CD4-positive, alpha-beta T cell (primary cell): ENCODE measurements at regions not wholly inside any gene's neighbourhood (a gene's known extent, or its start where the extent isn't known, plus 50 kb on each side); places are given as distances from the start of the nearest gene placed in this dataset.

Experiments
- ATAC-seq: fragments of 200-7000 bp; cut with Tn5 transposase; one replicate; pipeline ENCODE4 v1.10.0; 2022; ENCODE audit warnings: mild to moderate bottlenecking; ENCODE audit not compliant: poor library complexity
- CTCF ChIA-PET: fragments of 350-600 bp; sonication (Branson Sonifier 250); formaldehyde crosslinking; loops from one replicate; lab custom pipeline; 2021; ENCODE audit warnings: antibody characterized with exemption, inconsistent platforms; lab: Charles Lee
- POLR2A ChIA-PET: fragments of 350-600 bp; sonication (Branson Sonifier 250); formaldehyde crosslinking; loops from one replicate; lab custom pipeline; 2021; ENCODE audit warnings: antibody characterized with exemption, inconsistent platforms; lab: Charles Lee
- DNase-seq, 14 experiments: peaks; one replicate each; pipeline ENCODE4 v3.0.0-alpha.2; 2013 to 2020; ENCODE audit warnings: mixed read lengths in 2 of 14
- H3K27ac ChIP-seq, 2 donors: one replicate each; pipeline versions ENCODE4 v1.5.1 to v1.7.0; 2013; ENCODE audit warnings: low read length in 2 of 2, low read depth in 1 of 2, mild to moderate bottlenecking in 1 of 2
- H3K27me3 ChIP-seq, 2 experiments: 1 replicate in 1 of 2; 2 replicates in 1 of 2; pipeline versions ENCODE4 v1.6.1 to v1.7.0; 2013; ENCODE audit warnings: low read length in 2 of 2, control low read depth in 1 of 2, mild to moderate bottlenecking in 1 of 2, moderate library complexity in 1 of 2; ENCODE audit not compliant: insufficient read depth in 2 of 2, control insufficient read depth in 1 of 2
- H3K36me3 ChIP-seq: one replicate; pipeline ENCODE4 v1.6.1; 2013; ENCODE audit warnings: low read length, control low read depth; ENCODE audit not compliant: insufficient read depth
- H3K4me1 ChIP-seq: one replicate; pipeline ENCODE4 v1.6.1; 2013; ENCODE audit warnings: low read length, control low read depth; ENCODE audit not compliant: insufficient read depth
- H3K4me3 ChIP-seq: one replicate; pipeline ENCODE4 v1.5.1; 2013; ENCODE audit warnings: mild to moderate bottlenecking, low read length, moderate library complexity
- H3K9me3 ChIP-seq, 2 experiments: 1 replicate in 1 of 2; 2 replicates in 1 of 2; pipeline versions ENCODE4 v1.6.1 to v1.7.0; 2013; ENCODE audit warnings: low read length in 2 of 2, mild to moderate bottlenecking in 2 of 2, control low read depth in 1 of 2, moderate library complexity in 1 of 2; ENCODE audit not compliant: control insufficient read depth in 1 of 2, insufficient read depth in 1 of 2
- H3K27ac Mint-ChIP-seq: one replicate; pipeline ENCODE4 v1.8.0; 2020; ENCODE audit warnings: mixed read lengths
- H3K27me3 Mint-ChIP-seq: one replicate; pipeline ENCODE4 v1.8.0; 2021; ENCODE audit warnings: mixed read lengths
- H3K36me3 Mint-ChIP-seq: one replicate; pipeline ENCODE4 v1.8.0; 2021; ENCODE audit warnings: low read depth, mixed read lengths
- H3K4me1 Mint-ChIP-seq: one replicate; pipeline ENCODE4 v1.8.0; 2021; ENCODE audit warnings: low read depth, mixed read lengths
- H3K4me3 Mint-ChIP-seq: one replicate; pipeline ENCODE4 v1.8.0; 2020; ENCODE audit warnings: mild to moderate bottlenecking, mixed read lengths
- H3K9me3 Mint-ChIP-seq: one replicate; pipeline ENCODE4 v1.8.0; 2020; ENCODE audit warnings: mixed read lengths
- intact Hi-C, 2 experiments: fragments of 100-400 bp; cut with DNase I in 1 of 2; cut with micrococcal nuclease in 1 of 2; formaldehyde crosslinking; loops; one replicate each; pipeline versions ENCODE4 v1.15.1 to v1.9.0; 2023 to 2025; cut with DNase I, micrococcal nuclease
- TF ChIP-seq, protein P1 (sequence below): fragments of 200-600 bp; IDR thresholded peaks from one replicate; pipeline ENCODE4 v1.8.0; 2022; ENCODE audit warnings: antibody characterized with exemption, mild to moderate bottlenecking

DNA sequence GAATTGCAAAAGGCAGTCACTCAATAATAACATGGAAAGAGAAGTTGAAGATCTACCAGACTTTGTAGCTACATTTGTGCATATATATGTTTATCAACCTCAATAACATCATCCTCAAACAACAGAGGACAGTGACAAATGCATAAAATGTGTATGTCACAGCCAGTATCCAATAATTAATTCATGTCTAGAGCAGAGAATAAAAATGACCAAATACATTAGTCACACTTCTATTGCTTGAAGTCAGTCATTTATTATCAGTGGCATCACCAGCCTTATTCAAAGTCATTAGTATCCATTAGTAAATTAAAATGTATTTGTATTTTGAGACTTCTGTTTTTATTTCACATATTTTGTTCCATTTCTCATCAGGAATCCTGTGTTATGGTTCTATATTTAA lies 852.8 kb downstream of the XPNPEP1 start:
- H3K27ac ChIP-seq, result no peak overlapping the region
- H3K27ac Mint-ChIP-seq, result no peak overlapping the region
- H3K9me3 Mint-ChIP-seq, result peaks cover 2% of the 10 kb centered on the region
- intact Hi-C loops, result no loop called here
- TF ChIP-seq, protein P1, sequence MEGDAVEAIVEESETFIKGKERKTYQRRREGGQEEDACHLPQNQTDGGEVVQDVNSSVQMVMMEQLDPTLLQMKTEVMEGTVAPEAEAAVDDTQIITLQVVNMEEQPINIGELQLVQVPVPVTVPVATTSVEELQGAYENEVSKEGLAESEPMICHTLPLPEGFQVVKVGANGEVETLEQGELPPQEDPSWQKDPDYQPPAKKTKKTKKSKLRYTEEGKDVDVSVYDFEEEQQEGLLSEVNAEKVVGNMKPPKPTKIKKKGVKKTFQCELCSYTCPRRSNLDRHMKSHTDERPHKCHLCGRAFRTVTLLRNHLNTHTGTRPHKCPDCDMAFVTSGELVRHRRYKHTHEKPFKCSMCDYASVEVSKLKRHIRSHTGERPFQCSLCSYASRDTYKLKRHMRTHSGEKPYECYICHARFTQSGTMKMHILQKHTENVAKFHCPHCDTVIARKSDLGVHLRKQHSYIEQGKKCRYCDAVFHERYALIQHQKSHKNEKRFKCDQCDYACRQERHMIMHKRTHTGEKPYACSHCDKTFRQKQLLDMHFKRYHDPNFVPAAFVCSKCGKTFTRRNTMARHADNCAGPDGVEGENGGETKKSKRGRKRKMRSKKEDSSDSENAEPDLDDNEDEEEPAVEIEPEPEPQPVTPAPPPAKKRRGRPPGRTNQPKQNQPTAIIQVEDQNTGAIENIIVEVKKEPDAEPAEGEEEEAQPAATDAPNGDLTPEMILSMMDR, result no peak
- H3K4me3 ChIP-seq, result no peak overlapping the region
- H3K36me3 Mint-ChIP-seq, result no peaks in the 10 kb centered on the region
- no peaks in the 10 kb centered on the region for H3K36me3 ChIP-seq
- H3K4me3 Mint-ChIP-seq, result no peak overlapping the region
- no peaks in the 10 kb centered on the region for H3K4me1 Mint-ChIP-seq
- no peak for DNase-seq
- POLR2A ChIA-PET, result no interaction called here
- no peaks in the 10 kb centered on the region for H3K27me3 Mint-ChIP-seq
- H3K9me3 ChIP-seq, result no peaks in the 10 kb centered on the region
- H3K4me1 ChIP-seq, result no peaks in the 10 kb centered on the region
- CTCF ChIA-PET, result no interaction called here
- no peak for ATAC-seq
- H3K27me3 ChIP-seq, result no peaks in the 10 kb centered on the region

DNA sequence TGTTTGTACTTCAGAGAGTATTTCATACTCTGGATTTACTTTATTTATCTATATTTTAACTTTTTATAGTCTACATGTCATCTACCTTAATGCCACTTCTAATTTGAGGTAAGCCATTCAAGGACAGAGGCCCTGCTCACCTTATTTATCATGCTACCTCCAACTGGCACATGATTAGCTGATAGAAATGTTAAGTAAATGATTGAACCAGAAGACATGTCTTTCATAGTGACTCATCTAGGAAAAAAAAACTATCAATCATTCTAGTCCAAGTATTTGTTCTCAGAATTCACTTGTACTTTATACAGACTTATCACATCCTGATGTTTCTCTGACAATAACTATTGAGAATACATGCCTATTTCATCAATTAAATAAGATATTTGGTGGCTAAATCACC lies 856.3 kb downstream of the XPNPEP1 start:
- Mint-ChIP-seq H3K27me3 (no peaks in the 10 kb centered on the region), H3K27ac (no peak overlapping the region), H3K4me1 (no peaks in the 10 kb centered on the region), H3K4me3 (no peak overlapping the region), H3K36me3 (no peaks in the 10 kb centered on the region), H3K9me3 (no peaks in the 10 kb centered on the region)
- no peak overlapping the region for H3K4me3 ChIP-seq
- ChIA-PET CTCF (no interaction called here), POLR2A (no interaction called here)
- ATAC-seq, result no peak
- no peaks in the 10 kb centered on the region for H3K36me3 ChIP-seq
- TF ChIP-seq, protein P1, result no peak
- peaks cover 0 to 6% of the 10 kb centered on the region in 2 experiments for H3K9me3 ChIP-seq
- no peak for DNase-seq
- no peaks in the 10 kb centered on the region for H3K4me1 ChIP-seq
- H3K27me3 ChIP-seq, result no peaks in the 10 kb centered on the region
- H3K27ac ChIP-seq, result no peak overlapping the region
- intact Hi-C loops, result no loop called here

DNA sequence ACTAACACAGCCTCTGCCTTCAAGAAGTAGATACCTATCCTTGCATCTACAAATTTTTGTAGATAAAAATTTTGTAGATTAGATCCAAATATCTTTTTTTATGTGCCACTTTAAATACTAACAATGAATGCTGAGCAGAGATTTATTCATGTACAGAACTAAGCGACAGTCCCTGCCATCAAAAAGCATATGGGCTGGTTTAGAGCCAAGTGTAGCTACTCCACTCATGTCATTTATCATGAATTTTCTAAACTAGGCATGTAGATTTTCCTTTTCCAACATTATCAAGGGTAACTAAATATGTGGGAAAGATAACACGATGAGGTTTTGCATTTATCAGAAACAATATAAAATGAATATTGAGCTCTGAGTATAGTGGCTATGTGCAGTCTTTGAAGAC lies 857.5 kb downstream of the XPNPEP1 start:
- H3K4me1 Mint-ChIP-seq, result no peaks in the 10 kb centered on the region
- POLR2A ChIA-PET, result no interaction called here
- H3K36me3 Mint-ChIP-seq, result no peaks in the 10 kb centered on the region
- H3K4me3 ChIP-seq, result no peak overlapping the region
- no peak overlapping the region for H3K27ac ChIP-seq
- intact Hi-C loops, result no loop called here
- no peaks in the 10 kb centered on the region for H3K27me3 ChIP-seq
- H3K4me1 ChIP-seq, result no peaks in the 10 kb centered on the region
- TF ChIP-seq, protein P1, result no peak
- no peak overlapping the region for H3K4me3 Mint-ChIP-seq
- CTCF ChIA-PET, result no interaction called here
- H3K9me3 ChIP-seq, result peaks cover 0 to 13% of the 10 kb centered on the region in 2 experiments
- H3K36me3 ChIP-seq, result no peaks in the 10 kb centered on the region
- no peak for DNase-seq
- H3K27me3 Mint-ChIP-seq, result no peaks in the 10 kb centered on the region
- ATAC-seq, result no peak
- H3K27ac Mint-ChIP-seq, result no peak overlapping the region
- H3K9me3 Mint-ChIP-seq, result no peaks in the 10 kb centered on the region
